Suprapubic skin (tissue), 4 donors: ENCODE measurements at regions not wholly inside any gene's neighbourhood (a gene's known extent, or its start where the extent isn't known, plus 50 kb on each side); places are given as distances from the start of the nearest gene placed in this dataset.
A peak's percentile ranks its signal among the peaks of the same experiment; 100 is the strongest.

Experiments
- DNase-seq, 2 donors: peaks; one replicate each; pipeline ENCODE4 v3.0.0-alpha.2; 2019; ENCODE audit warnings: low spot score in 2 of 2
- H3K27ac ChIP-seq: fragments of 200-600 bp; sonication (generic); one replicate; pipeline ENCODE4 v1.5.1; 2019
- H3K27me3 ChIP-seq: fragments of 200-600 bp; sonication (generic); one replicate; pipeline ENCODE4 v1.5.1; 2019
- H3K36me3 ChIP-seq: fragments of 200-600 bp; sonication (generic); one replicate; pipeline ENCODE4 v1.5.1; 2019
- H3K4me1 ChIP-seq: fragments of 200-600 bp; sonication (generic); one replicate; pipeline ENCODE4 v1.5.1; 2019
- H3K4me3 ChIP-seq: fragments of 200-600 bp; sonication (generic); one replicate; pipeline ENCODE4 v1.5.1; 2019; ENCODE audit warnings: mild to moderate bottlenecking
- H3K9me3 ChIP-seq: fragments of 200-600 bp; sonication (generic); one replicate; pipeline ENCODE4 v1.5.1; 2019
- CTCF ChIP-seq, 2 donors: fragments of 200-600 bp in 1 of 2; fragments of 450-650 bp in 1 of 2; sonication (generic) in 1 of 2; IDR thresholded peaks; one replicate each; pipeline ENCODE4 v1.5.1; 2016 to 2019; ENCODE audit warnings: antibody characterized with exemption in 2 of 2, mild to moderate bottlenecking in 1 of 2, moderate library complexity in 1 of 2
- EP300 ChIP-seq: sonication (generic); formaldehyde crosslinking; IDR thresholded peaks from one replicate; pipeline ENCODE4 v1.6.1; 2017; ENCODE audit warnings: antibody characterized with exemption
- POLR2A ChIP-seq, 2 donors: fragments of 450-650 bp; IDR thresholded peaks; one replicate each; pipeline ENCODE4 v1.6.1; 2017; ENCODE audit warnings: antibody characterized with exemption in 2 of 2, mild to moderate bottlenecking in 2 of 2, moderate library complexity in 2 of 2
- POLR2AphosphoS5 ChIP-seq, 3 donors: sonication (generic); formaldehyde crosslinking; IDR thresholded peaks; one replicate each; pipeline ENCODE4 v1.6.1; 2017; ENCODE audit warnings: antibody characterized with exemption in 3 of 3
- WGBS: methylation state at CpG from one replicate; pipeline ENCODE4 v1.1.5; 2018; 5-methylcytosine and 5-hydroxymethylcytosine counted together

- Histone ChIP-seq H3K36me3 (no peaks in the 10 kb centered on the region), H3K9me3 (no peaks in the 10 kb centered on the region), H3K4me1 (peaks cover 10% of the 10 kb centered on the region), H3K4me3 (no peak overlapping the region), H3K27me3 (no peaks in the 10 kb centered on the region), H3K27ac (peak overlapping the region; percentile 70)
- DNase-seq = peak in 1 of 2 donors; percentile 84
- WGBS = 35% methylated on average over 14 of the region's 14 CpGs
- TF ChIP-seq POLR2AphosphoS5 (IDR thresholded peaks at IDR 0.05) (peak in 1 of 3 donors; percentile 21), CTCF (IDR thresholded peaks at IDR 0.05) (no peak)
These were observed 106.9 kb upstream of the F3 start for GRCh38 chr1:94648225-94649007.

DNA sequence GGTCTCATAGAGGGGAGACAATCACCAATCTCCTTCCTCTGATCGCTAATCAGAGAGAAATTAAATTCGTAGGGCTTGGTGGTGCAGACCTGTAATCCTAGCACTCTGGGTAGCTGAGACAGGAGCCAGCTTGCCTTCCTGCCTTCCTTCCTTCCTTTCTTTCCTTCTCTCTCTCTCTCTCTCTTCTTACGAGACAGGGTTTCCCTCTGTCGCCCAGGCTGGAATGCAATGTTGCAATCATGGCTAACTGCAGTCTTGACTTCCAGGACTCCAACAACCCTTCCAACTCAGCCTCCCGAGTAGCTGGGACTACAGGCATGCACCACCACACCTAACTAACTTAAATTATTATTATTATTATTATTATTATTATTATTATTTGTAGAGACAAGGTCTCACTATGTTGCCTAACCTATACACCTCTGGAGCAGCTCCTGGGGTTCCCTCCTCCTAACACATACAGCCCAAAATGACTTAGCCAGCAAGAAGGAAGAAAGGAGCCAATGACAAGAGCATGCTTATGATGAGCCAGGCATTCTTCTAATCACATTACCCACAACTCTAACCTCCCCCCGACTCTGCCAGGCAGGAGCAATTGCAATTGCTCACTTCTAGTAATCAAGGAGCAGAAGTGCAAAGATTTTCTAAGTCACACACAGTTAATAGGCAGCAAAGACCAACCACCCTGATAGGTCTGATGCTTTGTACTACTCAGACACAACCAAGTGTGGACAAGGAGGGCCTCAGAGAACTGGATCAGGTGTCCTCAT is 105.4 kb upstream of the F3 start:
- H3K27me3 ChIP-seq = no peaks in the 10 kb centered on the region
- 84% methylated on average over 6 of the region's 6 CpGs for WGBS
- no peak for DNase-seq
- H3K4me3 ChIP-seq = no peak overlapping the region
- no peaks in the 10 kb centered on the region for H3K36me3 ChIP-seq
- H3K4me1 ChIP-seq = peaks cover 10% of the 10 kb centered on the region
- no peak for TF ChIP-seq EP300
- no peak for TF ChIP-seq POLR2A (IDR thresholded peaks at IDR 0.05)
- no peak for TF ChIP-seq CTCF (IDR thresholded peaks at IDR 0.05)
- no peak for TF ChIP-seq POLR2AphosphoS5 (IDR thresholded peaks at IDR 0.05)
- H3K9me3 ChIP-seq = no peaks in the 10 kb centered on the region
- H3K27ac ChIP-seq = no peak overlapping the region

DNA sequence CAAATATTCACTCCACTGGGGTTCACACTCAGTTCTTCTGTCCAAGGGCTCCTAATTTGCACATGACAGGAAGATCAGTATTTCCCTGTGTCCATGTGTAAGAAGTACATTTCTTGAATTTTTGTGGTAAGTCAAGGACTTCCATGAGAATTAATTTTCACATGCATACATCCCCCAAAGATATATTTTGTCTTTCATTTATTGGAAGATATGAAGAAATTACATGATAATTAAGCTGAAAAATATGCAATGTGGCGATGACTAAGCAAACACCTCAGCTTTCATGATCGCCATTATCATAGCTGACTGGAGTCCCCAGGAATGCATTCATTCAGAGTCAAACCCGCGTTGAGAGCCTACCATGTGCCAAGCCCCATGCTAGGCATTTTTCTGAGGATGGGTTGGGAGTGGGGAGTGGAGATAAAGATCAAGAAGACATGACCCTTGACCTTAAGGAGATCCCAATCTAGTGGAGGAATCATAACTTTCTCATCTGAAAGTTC is 104.6 kb upstream of the F3 start:
- Histone ChIP-seq H3K27me3 (no peaks in the 10 kb centered on the region), H3K9me3 (no peaks in the 10 kb centered on the region), H3K27ac (no peak overlapping the region), H3K4me3 (no peak overlapping the region), H3K36me3 (no peaks in the 10 kb centered on the region), H3K4me1 (peaks cover 10% of the 10 kb centered on the region)
- TF ChIP-seq POLR2A (IDR thresholded peaks at IDR 0.05) = no peak
- TF ChIP-seq CTCF (IDR thresholded peaks at IDR 0.05) = no peak
- TF ChIP-seq POLR2AphosphoS5 (IDR thresholded peaks at IDR 0.05) = no peak
- no peak for TF ChIP-seq EP300
- WGBS = 88% methylated on average over 4 of the region's 4 CpGs
- no peak for DNase-seq

DNA sequence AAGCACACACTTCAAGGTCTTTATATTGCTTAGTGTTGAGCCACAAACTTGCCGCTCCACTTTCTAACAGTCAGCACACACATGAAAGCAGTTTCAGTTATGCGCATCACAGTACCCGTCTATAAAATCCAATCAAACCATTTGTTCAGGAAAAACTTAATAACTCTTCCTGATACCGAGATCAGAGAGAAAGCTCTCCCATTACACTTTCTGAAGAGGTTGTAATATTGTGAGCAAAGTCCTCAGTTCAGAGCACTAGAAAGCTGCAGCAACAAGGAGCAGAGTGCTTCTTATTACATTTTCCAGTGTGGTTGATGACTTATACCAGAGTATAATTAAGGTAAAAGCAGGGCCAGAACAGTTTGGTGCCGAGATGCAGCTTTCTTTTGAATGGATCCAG is 102.8 kb upstream of the F3 start:
- TF ChIP-seq EP300 (no peak), POLR2A (IDR thresholded peaks at IDR 0.05) (no peak), CTCF (IDR thresholded peaks at IDR 0.05) (no peak), POLR2AphosphoS5 (IDR thresholded peaks at IDR 0.05) (no peak)
- no peak for DNase-seq
- H3K4me1 ChIP-seq = peaks cover 10% of the 10 kb centered on the region

GRCh38 chr1:94643819-94644218 is 102.3 kb upstream of the F3 start:
- Histone ChIP-seq H3K4me3 (no peak overlapping the region), H3K4me1 (peaks cover 8% of the 10 kb centered on the region), H3K27ac (no peak overlapping the region), H3K9me3 (no peaks in the 10 kb centered on the region), H3K36me3 (no peaks in the 10 kb centered on the region), H3K27me3 (no peaks in the 10 kb centered on the region)
- TF ChIP-seq POLR2A (IDR thresholded peaks at IDR 0.05) (no peak), EP300 (no peak), POLR2AphosphoS5 (IDR thresholded peaks at IDR 0.05) (no peak), CTCF (IDR thresholded peaks at IDR 0.05) (no peak)
- WGBS = 94% methylated on average over 7 of the region's 7 CpGs
- DNase-seq = no peak

More for the DNA sequence above, 102.8 kb upstream of the F3 start:
- WGBS = 89% methylated on average over 5 of the region's 5 CpGs
- no peak overlapping the region for H3K4me3 ChIP-seq
- H3K27ac ChIP-seq = no peak overlapping the region
- H3K36me3 ChIP-seq = no peaks in the 10 kb centered on the region
- no peaks in the 10 kb centered on the region for H3K27me3 ChIP-seq
- H3K9me3 ChIP-seq = no peaks in the 10 kb centered on the region
